GM23248 (cell line): ENCODE measurements at regions not wholly inside any gene's neighbourhood (a gene's known extent, or its start where the extent isn't known, plus 50 kb on each side); places are given as distances from the start of the nearest gene placed in this dataset.

Source experiments
- DNase-seq: peaks from one replicate; pipeline ENCODE4 v3.0.0-alpha.2; 2015
- H2AFZ ChIP-seq: fragments of 200-600 bp; sonication (generic); 2 replicates; pipeline ENCODE4 v1.6.1; 2016; ENCODE audit warnings: antibody characterized with exemption
- H3F3A ChIP-seq: fragments of 200-600 bp; sonication (generic); 2 replicates; pipeline ENCODE4 v1.6.1; 2016; ENCODE audit warnings: mild to moderate bottlenecking, antibody characterized with exemption, mixed run types; ENCODE audit not compliant: insufficient read depth
- H3K27ac ChIP-seq: fragments of 200-600 bp; sonication (generic); 2 replicates; pipeline ENCODE4 v1.5.1; 2016; ENCODE audit warnings: mild to moderate bottlenecking
- H3K27me3 ChIP-seq: fragments of 200-600 bp; sonication (generic); replicated peaks from 2 replicates; pipeline ENCODE4 v1.6.1; 2016; ENCODE audit warnings: mild to moderate bottlenecking; ENCODE audit not compliant: insufficient read depth
- H3K36me3 ChIP-seq: fragments of 200-600 bp; sonication (generic); 2 replicates; pipeline ENCODE4 v1.6.1; 2016; ENCODE audit warnings: low read depth, mild to moderate bottlenecking
- H3K4me1 ChIP-seq: fragments of 200-600 bp; sonication (generic); 2 replicates; pipeline ENCODE4 v1.6.1; 2016; ENCODE audit warnings: mild to moderate bottlenecking; ENCODE audit not compliant: insufficient read depth
- H3K4me2 ChIP-seq: fragments of 200-600 bp; sonication (generic); one replicate; pipeline ENCODE4 v1.6.1; 2016; ENCODE audit warnings: mild to moderate bottlenecking; ENCODE audit not compliant: unreplicated experiment
- H3K4me3 ChIP-seq: fragments of 200-600 bp; sonication (generic); 2 replicates; pipeline ENCODE4 v1.5.1; 2016; ENCODE audit warnings: mild to moderate bottlenecking
- H3K79me2 ChIP-seq: fragments of 200-600 bp; sonication (generic); 2 replicates; pipeline ENCODE4 v1.6.1; 2016; ENCODE audit warnings: mild to moderate bottlenecking; ENCODE audit not compliant: insufficient read depth
- H3K9ac ChIP-seq: fragments of 200-600 bp; sonication (generic); 2 replicates; pipeline ENCODE4 v1.6.1; 2016; ENCODE audit warnings: mild to moderate bottlenecking
- H3K9me2 ChIP-seq: fragments of 200-600 bp; sonication (generic); 2 replicates; pipeline ENCODE4 v1.6.1; 2016; ENCODE audit warnings: mixed run types, mild to moderate bottlenecking, moderate library complexity; ENCODE audit not compliant: insufficient read depth
- H3K9me3 ChIP-seq: fragments of 200-600 bp; sonication (generic); one replicate; pipeline ENCODE4 v1.6.1; 2017; ENCODE audit warnings: low read depth
- H4K20me1 ChIP-seq: fragments of 200-600 bp; sonication (generic); 2 replicates; pipeline ENCODE4 v1.6.0; 2016; ENCODE audit not compliant: insufficient read depth
- EZH2 ChIP-seq: fragments of 200-600 bp; sonication (generic); IDR thresholded peaks from 2 replicates; pipeline ENCODE4 v1.6.1; 2018; ENCODE audit warnings: antibody characterized with exemption, mild to moderate bottlenecking; ENCODE audit not compliant: insufficient read depth, poor library complexity, severe bottlenecking
- EZH2phosphoT487 ChIP-seq: fragments of 200-600 bp; sonication (generic); IDR thresholded peaks from 2 replicates; pipeline ENCODE4 v1.6.1; 2018; ENCODE audit warnings: antibody characterized with exemption, moderate library complexity, mild to moderate bottlenecking, low read depth; ENCODE audit not compliant: insufficient read depth
- WGBS, 2 experiments: methylation state at CpG; one replicate each; pipeline ENCODE4 v1.1.6; 2015 to 2017; ENCODE audit warnings: low lambda C conversion rate in 2 of 2, low coverage in 1 of 2; ENCODE audit errors: missing lambda C conversion rate in 2 of 2; 5-methylcytosine and 5-hydroxymethylcytosine counted together
- in situ Hi-C: fragments of 300-500 bp; cut with MboI; formaldehyde crosslinking; loops from 2 replicates; pipeline ENCODE4 v1.15.0; 2020

DNA sequence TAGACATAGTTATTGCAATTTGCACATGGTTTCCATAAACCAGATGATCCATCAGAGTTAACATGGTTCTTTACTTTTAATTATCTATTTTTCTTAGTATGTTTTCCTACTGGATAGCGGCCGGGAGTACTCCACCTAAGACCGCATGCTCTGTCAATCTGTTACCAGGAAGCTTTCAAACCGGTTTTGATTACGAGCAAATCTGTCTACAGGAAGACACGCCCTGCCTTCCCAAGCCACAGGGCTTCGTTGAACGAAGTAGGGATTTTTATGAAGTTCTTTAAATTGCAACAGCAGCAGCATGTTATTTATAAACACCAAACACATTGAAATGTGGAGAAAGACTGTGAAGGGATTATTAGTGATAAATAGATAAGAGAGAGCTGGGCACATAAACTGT lies 283.3 kb upstream of the ROBO2 start:
- no peaks in the 10 kb centered on the region for H3K27me3 ChIP-seq
- no peak for DNase-seq
- no peak overlapping the region for H2AFZ ChIP-seq
- no peaks in the 10 kb centered on the region for H3K36me3 ChIP-seq
- in situ Hi-C loops: no loop called here
- H3K4me1 ChIP-seq: no peaks in the 10 kb centered on the region
- no peak overlapping the region for H3K4me2 ChIP-seq
- H3K4me3 ChIP-seq: no peak overlapping the region
- H3K79me2 ChIP-seq: no peaks in the 10 kb centered on the region
- TF ChIP-seq EZH2 (no peak), EZH2phosphoT487 (no peak)
- no peaks in the 10 kb centered on the region for H3K9me2 ChIP-seq
- 50 to 57% methylated on average over 8 of the region's 8 CpGs for WGBS, 2 experiments
- no peak overlapping the region for H3K27ac ChIP-seq
- H3F3A ChIP-seq: no peaks in the 10 kb centered on the region
- no peaks in the 10 kb centered on the region for H4K20me1 ChIP-seq
- H3K9me3 ChIP-seq: no peaks in the 10 kb centered on the region
- H3K9ac ChIP-seq: no peak overlapping the region

- in situ Hi-C loops: no loop called here
These were observed 279.6 kb upstream of the ROBO2 start for GRCh38 chr3:76760336-76760735.

DNA sequence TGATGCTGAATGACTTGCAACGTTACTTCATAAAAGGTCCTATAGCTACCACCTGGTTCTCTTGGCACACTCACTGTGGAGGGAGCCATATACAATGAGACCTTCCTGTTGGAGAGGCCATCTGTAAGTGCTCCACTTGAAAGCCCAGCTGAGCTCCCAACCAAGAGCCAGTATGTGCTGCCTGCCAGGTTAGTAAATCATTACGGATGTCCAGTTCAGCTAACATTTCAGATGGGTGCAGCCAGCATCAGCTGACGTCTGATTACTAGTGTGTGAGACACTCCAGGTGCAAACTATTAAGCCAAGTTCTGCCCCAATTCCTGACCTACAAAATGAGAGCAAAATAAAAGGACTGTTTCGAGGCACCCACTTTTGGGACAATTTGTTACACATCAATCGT lies 274.4 kb upstream of the ROBO2 start:
- in situ Hi-C loops: no loop called here
- Histone ChIP-seq H3K4me2 (no peak overlapping the region), H3K9ac (no peak overlapping the region), H3K4me1 (no peaks in the 10 kb centered on the region), H4K20me1 (no peaks in the 10 kb centered on the region), H3K9me3 (no peaks in the 10 kb centered on the region), H3K79me2 (no peaks in the 10 kb centered on the region), H2AFZ (no peak overlapping the region), H3F3A (no peaks in the 10 kb centered on the region), H3K27ac (no peak overlapping the region), H3K4me3 (no peak overlapping the region), H3K27me3 (no peaks in the 10 kb centered on the region), H3K9me2 (no peaks in the 10 kb centered on the region), H3K36me3 (no peaks in the 10 kb centered on the region)
- 41 to 57% methylated on average over 5 of the region's 5 CpGs for WGBS, 2 experiments
- no peak for TF ChIP-seq EZH2
- no peak for TF ChIP-seq EZH2phosphoT487
- DNase-seq: no peak

More at GRCh38 chr3:76760336-76760735, 279.6 kb upstream of the ROBO2 start:
- TF ChIP-seq EZH2: no peak
- TF ChIP-seq EZH2phosphoT487: no peak
- 66 to 74% methylated on average over 3 of the region's 3 CpGs for whole genome bisulfite sequencing, 2 experiments
- no peak overlapping the region for H3K9ac ChIP-seq
- H3K36me3 ChIP-seq: no peaks in the 10 kb centered on the region
- H3K9me3 ChIP-seq: no peaks in the 10 kb centered on the region
- H2AFZ ChIP-seq: no peak overlapping the region
- no peaks in the 10 kb centered on the region for H4K20me1 ChIP-seq
- no peaks in the 10 kb centered on the region for H3F3A ChIP-seq
- no peaks in the 10 kb centered on the region for H3K9me2 ChIP-seq
- H3K79me2 ChIP-seq: no peaks in the 10 kb centered on the region
- no peak overlapping the region for H3K4me3 ChIP-seq
- H3K27ac ChIP-seq: no peak overlapping the region
- H3K27me3 ChIP-seq: no peaks in the 10 kb centered on the region
- H3K4me2 ChIP-seq: no peak overlapping the region
- H3K4me1 ChIP-seq: no peaks in the 10 kb centered on the region
- no peak for DNase-seq

DNA sequence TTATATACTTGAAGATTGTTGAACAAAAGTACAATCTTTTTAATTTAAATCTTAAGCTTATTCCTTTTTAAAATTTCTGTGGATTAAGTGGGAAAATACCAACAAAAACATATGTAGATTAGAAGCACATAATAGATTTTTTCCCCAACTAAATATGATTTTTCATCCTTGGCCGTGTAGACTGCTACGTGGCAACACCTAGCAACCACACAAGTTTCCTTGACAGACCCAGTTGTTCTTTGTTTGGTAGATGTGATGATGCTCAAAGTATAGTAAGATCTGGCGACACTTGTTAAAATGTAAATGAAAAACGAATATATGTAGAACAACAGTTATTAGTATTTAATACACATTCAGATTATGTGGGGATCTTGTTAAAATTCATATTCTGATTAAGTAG lies 271.0 kb upstream of the ROBO2 start:
- Histone ChIP-seq H3K4me2 (no peak overlapping the region), H3K9ac (no peak overlapping the region), H3K27me3 (no peaks in the 10 kb centered on the region), H3F3A (no peaks in the 10 kb centered on the region), H2AFZ (no peak overlapping the region), H3K36me3 (no peaks in the 10 kb centered on the region), H3K9me3 (no peaks in the 10 kb centered on the region), H3K27ac (no peak overlapping the region), H3K79me2 (no peaks in the 10 kb centered on the region), H3K4me3 (no peak overlapping the region), H4K20me1 (no peaks in the 10 kb centered on the region), H3K9me2 (no peaks in the 10 kb centered on the region; the same call in 1 of the 2 replicates), H3K4me1 (no peaks in the 10 kb centered on the region)
- WGBS, 2 experiments: 39 to 48% methylated on average over 4 of the region's 4 CpGs
- in situ Hi-C loops: no loop called here
- no peak for DNase-seq
- no peak for TF ChIP-seq EZH2
- TF ChIP-seq EZH2phosphoT487: no peak

DNA sequence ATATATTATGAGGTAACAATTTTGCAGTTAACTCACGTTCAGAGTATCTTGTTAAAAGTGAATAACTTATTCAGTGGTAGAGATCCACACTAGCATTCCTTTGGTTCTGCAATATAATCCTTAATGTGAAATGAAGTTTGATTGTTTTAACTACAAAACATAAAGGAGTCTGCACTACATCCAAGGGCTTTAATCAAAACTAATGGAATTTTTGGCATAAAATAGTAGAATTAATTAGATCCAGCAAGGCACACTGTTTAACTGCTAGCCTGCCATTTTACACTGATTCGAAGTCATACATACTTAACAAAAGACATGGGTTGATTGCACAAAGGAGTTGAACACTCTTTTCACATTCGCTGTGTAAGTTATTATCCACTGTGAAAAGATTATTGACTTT lies 263.0 kb upstream of the ROBO2 start:
- TF ChIP-seq EZH2phosphoT487: no peak
- no peak for TF ChIP-seq EZH2
- no peaks in the 10 kb centered on the region for H3K4me1 ChIP-seq
- no peak overlapping the region for H2AFZ ChIP-seq
- 18 to 24% methylated on average over 3 of the region's 3 CpGs for WGBS, 2 experiments
- H3K4me2 ChIP-seq: no peak overlapping the region
- in situ Hi-C loops: no loop called here
- no peak for DNase-seq
- no peaks in the 10 kb centered on the region for H3K9me2 ChIP-seq
- H3K4me3 ChIP-seq: no peak overlapping the region
- H4K20me1 ChIP-seq: no peaks in the 10 kb centered on the region
- H3F3A ChIP-seq: no peaks in the 10 kb centered on the region
- no peak overlapping the region for H3K27ac ChIP-seq
- H3K36me3 ChIP-seq: no peaks in the 10 kb centered on the region
- H3K9me3 ChIP-seq: no peaks in the 10 kb centered on the region
- H3K27me3 ChIP-seq: no peaks in the 10 kb centered on the region
- H3K9ac ChIP-seq: no peak overlapping the region
- no peaks in the 10 kb centered on the region for H3K79me2 ChIP-seq
